Neural cell (in vitro differentiated cells): ENCODE measurements at regions not wholly inside any gene's neighbourhood (a gene's known extent, or its start where the extent isn't known, plus 50 kb on each side); places are given as distances from the start of the nearest gene placed in this dataset.

Experiments
- H2AFZ ChIP-seq: fragments of 200-600, 300-800 bp; sonication (generic), shearing (Covaris generic); 2 replicates; pipeline ENCODE4 v1.6.0; 2014; ENCODE audit warnings: low read depth, mild to moderate bottlenecking, antibody characterized with exemption, low read length, moderate library complexity
- H3F3A ChIP-seq: fragments of 200-600 bp; shearing (Covaris generic); 2 replicates; pipeline ENCODE4 v1.6.1; 2016; ENCODE audit warnings: mild to moderate bottlenecking, moderate library complexity, mixed read lengths, antibody characterized with exemption, low read length; ENCODE audit not compliant: insufficient read depth, poor library complexity, severe bottlenecking
- H3K27ac ChIP-seq: fragments of 200-600, 300-800 bp; sonication (generic), shearing (Covaris generic); 2 replicates; pipeline ENCODE4 v1.5.1; 2014; ENCODE audit warnings: mild to moderate bottlenecking, low read length, moderate library complexity
- H3K27me3 ChIP-seq: fragments of 300-800, 200-600 bp; sonication (generic), shearing (Covaris generic); 2 replicates; pipeline ENCODE4 v1.6.0; 2014; ENCODE audit warnings: mild to moderate bottlenecking, low read depth, low read length, moderate library complexity; ENCODE audit not compliant: insufficient read depth
- H3K36me3 ChIP-seq: fragments of 300-800, 200-600 bp; sonication (generic), shearing (Covaris generic); 2 replicates; pipeline ENCODE4 v1.5.1; 2014; ENCODE audit warnings: mild to moderate bottlenecking, antibody characterized with exemption, low read length, moderate library complexity; ENCODE audit not compliant: insufficient read depth
- H3K4me2 ChIP-seq: fragments of 300-800, 200-600 bp; sonication (generic), shearing (Covaris generic); 2 replicates; pipeline ENCODE4 v1.6.0; 2014; ENCODE audit warnings: mild to moderate bottlenecking, low read length
- H3K4me3 ChIP-seq: fragments of 300-800, 200-600 bp; sonication (generic), shearing (Covaris generic); 2 replicates; pipeline ENCODE4 v1.5.1; 2014; ENCODE audit warnings: mild to moderate bottlenecking, low read length, moderate library complexity
- H3K79me2 ChIP-seq: fragments of 200-600 bp; shearing (Covaris generic); replicated peaks from 2 replicates; pipeline ENCODE4 v1.6.0; 2014; ENCODE audit warnings: mild to moderate bottlenecking, low read length, moderate library complexity; ENCODE audit not compliant: insufficient read depth
- H3K9ac ChIP-seq: fragments of 300-800, 200-600 bp; sonication (generic), shearing (Covaris generic); 2 replicates; pipeline ENCODE4 v1.6.1; 2016; ENCODE audit warnings: mild to moderate bottlenecking, low read length, mixed read lengths
- H3K9me2 ChIP-seq: fragments of 200-600 bp; shearing (Covaris generic); 2 replicates; pipeline ENCODE4 v1.6.1; 2016; ENCODE audit warnings: mild to moderate bottlenecking, low read length, mixed read lengths; ENCODE audit not compliant: insufficient read depth
- H3K9me3 ChIP-seq: fragments of 200-600, 300-800 bp; sonication (generic), shearing (Covaris generic); 2 replicates; pipeline ENCODE4 v1.6.1; 2016; ENCODE audit warnings: mild to moderate bottlenecking, mixed run types, low read length, moderate library complexity, mixed read lengths
- H4K20me1 ChIP-seq: fragments of 200-600 bp; shearing (Covaris generic); 2 replicates; pipeline ENCODE4 v1.6.1; 2016; ENCODE audit warnings: mild to moderate bottlenecking, mixed run types; ENCODE audit not compliant: insufficient read depth
- EP300 ChIP-seq: fragments of 450-650 bp; conservative IDR thresholded peaks from 2 replicates; pipeline ENCODE4 v1.6.1; 2014; ENCODE audit warnings: antibody characterized with exemption, mild to moderate bottlenecking, moderate library complexity; ENCODE audit not compliant: poor library complexity, severe bottlenecking
- EZH2 ChIP-seq: fragments of 200-600, 300-800 bp; shearing (Covaris generic), sonication (generic); IDR thresholded peaks from 2 replicates; pipeline ENCODE4 v1.6.1; 2014; ENCODE audit warnings: antibody characterized with exemption, low read length, borderline replicate concordance, mild to moderate bottlenecking; ENCODE audit not compliant: insufficient read depth, poor library complexity, severe bottlenecking
- MXI1 ChIP-seq: fragments of 450-650 bp; conservative IDR thresholded peaks from 2 replicates; pipeline ENCODE4 v1.6.1; 2014; ENCODE audit warnings: antibody characterized with exemption, mild to moderate bottlenecking; ENCODE audit not compliant: poor library complexity, severe bottlenecking
- POLR2AphosphoS5 ChIP-seq: IDR thresholded peaks from 2 replicates; pipeline ENCODE4 v1.6.1; 2012
- RAD21 ChIP-seq: fragments of 450-650 bp; conservative IDR thresholded peaks from 2 replicates; pipeline ENCODE4 v1.6.1; 2014; ENCODE audit warnings: antibody characterized with exemption, mild to moderate bottlenecking, moderate library complexity
- SMC3 ChIP-seq: fragments of 450-650 bp; conservative IDR thresholded peaks from 2 replicates; pipeline ENCODE4 v1.6.1; 2014; ENCODE audit warnings: antibody characterized with exemption, mild to moderate bottlenecking, moderate library complexity; ENCODE audit not compliant: poor library complexity
- TAF1 ChIP-seq: IDR thresholded peaks from 2 replicates; pipeline ENCODE4 v1.6.1; 2012; ENCODE audit warnings: low read depth
- TF ChIP-seq, protein P1 (sequence below): fragments of 450-650 bp; IDR thresholded peaks from 2 replicates; pipeline ENCODE4 v1.5.1; 2014; ENCODE audit warnings: antibody characterized with exemption, mild to moderate bottlenecking, moderate library complexity; ENCODE audit not compliant: poor library complexity, severe bottlenecking
- TF ChIP-seq, protein P2 (sequence below): IDR thresholded peaks from 2 replicates; pipeline ENCODE4 v1.6.1; 2012; ENCODE audit warnings: borderline replicate concordance

DNA sequence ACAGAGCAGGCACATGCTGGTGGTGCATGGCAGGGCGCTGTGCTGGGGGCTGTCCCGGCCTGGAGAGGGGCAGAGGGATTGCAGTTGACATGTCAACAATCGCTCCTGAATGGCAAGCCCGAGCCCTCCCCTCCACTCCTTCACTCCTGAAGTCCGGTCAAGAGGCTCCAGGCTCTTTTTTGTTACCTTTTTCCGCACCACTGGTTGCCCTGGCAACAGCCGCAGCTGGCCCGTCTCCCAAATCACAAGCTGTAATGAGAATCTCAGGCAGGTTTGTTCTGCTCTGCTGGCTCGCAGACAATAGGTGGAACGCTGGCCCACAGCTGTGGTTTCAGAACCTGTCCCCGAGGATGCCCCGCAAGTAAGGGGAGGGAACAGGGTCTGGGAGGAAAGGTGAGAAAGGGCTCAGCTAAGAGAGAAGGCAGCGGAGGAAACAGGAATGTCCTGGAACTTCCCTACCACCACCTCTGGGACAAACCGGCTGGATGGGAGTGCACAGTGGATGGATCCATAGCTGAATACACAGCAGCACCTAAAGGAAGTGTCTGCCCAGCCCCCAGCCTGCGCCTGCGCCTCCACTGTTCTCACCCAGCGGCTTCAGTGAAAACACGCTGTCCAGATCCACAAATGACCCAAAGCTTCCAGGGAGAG is 58.9 kb downstream of the CALML3 start:
- H3K79me2 ChIP-seq, result no peaks in the 10 kb centered on the region
- H3K9me2 ChIP-seq, result no peaks in the 10 kb centered on the region
- H3K4me3 ChIP-seq, result peak overlapping the region; percentile 37
- no peaks in the 10 kb centered on the region for H3K36me3 ChIP-seq
- H3K9me3 ChIP-seq, result no peaks in the 10 kb centered on the region
- peak overlapping the region; percentile 42 for H2AFZ ChIP-seq
- H4K20me1 ChIP-seq, result no peaks in the 10 kb centered on the region
- no peaks in the 10 kb centered on the region for H3K27me3 ChIP-seq
- TF ChIP-seq RAD21, result peak; percentile 11
- TF ChIP-seq MXI1, result no peak
- no peak for TF ChIP-seq EP300
- TF ChIP-seq TAF1, result no peak
- TF ChIP-seq, protein P1, sequence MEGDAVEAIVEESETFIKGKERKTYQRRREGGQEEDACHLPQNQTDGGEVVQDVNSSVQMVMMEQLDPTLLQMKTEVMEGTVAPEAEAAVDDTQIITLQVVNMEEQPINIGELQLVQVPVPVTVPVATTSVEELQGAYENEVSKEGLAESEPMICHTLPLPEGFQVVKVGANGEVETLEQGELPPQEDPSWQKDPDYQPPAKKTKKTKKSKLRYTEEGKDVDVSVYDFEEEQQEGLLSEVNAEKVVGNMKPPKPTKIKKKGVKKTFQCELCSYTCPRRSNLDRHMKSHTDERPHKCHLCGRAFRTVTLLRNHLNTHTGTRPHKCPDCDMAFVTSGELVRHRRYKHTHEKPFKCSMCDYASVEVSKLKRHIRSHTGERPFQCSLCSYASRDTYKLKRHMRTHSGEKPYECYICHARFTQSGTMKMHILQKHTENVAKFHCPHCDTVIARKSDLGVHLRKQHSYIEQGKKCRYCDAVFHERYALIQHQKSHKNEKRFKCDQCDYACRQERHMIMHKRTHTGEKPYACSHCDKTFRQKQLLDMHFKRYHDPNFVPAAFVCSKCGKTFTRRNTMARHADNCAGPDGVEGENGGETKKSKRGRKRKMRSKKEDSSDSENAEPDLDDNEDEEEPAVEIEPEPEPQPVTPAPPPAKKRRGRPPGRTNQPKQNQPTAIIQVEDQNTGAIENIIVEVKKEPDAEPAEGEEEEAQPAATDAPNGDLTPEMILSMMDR, result no peak
- TF ChIP-seq, protein P2, sequence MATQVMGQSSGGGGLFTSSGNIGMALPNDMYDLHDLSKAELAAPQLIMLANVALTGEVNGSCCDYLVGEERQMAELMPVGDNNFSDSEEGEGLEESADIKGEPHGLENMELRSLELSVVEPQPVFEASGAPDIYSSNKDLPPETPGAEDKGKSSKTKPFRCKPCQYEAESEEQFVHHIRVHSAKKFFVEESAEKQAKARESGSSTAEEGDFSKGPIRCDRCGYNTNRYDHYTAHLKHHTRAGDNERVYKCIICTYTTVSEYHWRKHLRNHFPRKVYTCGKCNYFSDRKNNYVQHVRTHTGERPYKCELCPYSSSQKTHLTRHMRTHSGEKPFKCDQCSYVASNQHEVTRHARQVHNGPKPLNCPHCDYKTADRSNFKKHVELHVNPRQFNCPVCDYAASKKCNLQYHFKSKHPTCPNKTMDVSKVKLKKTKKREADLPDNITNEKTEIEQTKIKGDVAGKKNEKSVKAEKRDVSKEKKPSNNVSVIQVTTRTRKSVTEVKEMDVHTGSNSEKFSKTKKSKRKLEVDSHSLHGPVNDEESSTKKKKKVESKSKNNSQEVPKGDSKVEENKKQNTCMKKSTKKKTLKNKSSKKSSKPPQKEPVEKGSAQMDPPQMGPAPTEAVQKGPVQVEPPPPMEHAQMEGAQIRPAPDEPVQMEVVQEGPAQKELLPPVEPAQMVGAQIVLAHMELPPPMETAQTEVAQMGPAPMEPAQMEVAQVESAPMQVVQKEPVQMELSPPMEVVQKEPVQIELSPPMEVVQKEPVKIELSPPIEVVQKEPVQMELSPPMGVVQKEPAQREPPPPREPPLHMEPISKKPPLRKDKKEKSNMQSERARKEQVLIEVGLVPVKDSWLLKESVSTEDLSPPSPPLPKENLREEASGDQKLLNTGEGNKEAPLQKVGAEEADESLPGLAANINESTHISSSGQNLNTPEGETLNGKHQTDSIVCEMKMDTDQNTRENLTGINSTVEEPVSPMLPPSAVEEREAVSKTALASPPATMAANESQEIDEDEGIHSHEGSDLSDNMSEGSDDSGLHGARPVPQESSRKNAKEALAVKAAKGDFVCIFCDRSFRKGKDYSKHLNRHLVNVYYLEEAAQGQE, result peak; percentile 52
- H3K27ac ChIP-seq, result no peak overlapping the region
- peak overlapping the region; percentile 46 for H3K9ac ChIP-seq
- no peak overlapping the region for H3K4me2 ChIP-seq
- no peaks in the 10 kb centered on the region for H3F3A ChIP-seq

DNA sequence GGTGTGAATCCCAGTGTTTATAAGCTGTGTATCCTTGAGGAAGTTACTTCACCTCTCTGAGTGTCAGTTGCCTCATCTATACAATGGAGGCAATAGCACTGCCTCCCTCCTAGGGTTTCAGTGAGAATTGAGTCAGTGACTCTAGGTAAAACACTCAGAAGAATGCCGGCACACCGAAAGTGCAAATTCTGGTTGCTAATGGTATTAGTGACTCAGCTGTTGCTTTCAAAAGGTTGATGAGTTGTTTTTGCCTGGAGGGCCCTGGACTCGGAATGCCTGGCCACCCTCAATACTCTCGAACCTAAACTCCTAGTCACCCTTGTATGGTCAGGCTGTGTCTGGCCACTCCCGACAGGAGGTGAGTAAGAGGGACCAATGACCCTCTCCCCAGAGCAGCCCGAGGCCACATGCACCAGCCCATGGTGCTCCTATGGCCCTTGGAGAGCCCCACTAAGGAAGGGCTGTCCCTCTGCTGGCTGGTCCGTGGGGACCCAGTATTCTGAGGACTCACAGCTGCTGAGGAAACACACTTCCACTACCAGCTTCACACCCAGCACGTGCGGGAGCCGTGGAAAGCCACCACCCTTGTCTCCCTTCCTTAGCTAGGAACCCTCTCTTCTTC is 60.2 kb downstream of the CALML3 start:
- H2AFZ ChIP-seq, result no peak overlapping the region
- no peaks in the 10 kb centered on the region for H3K36me3 ChIP-seq
- H3F3A ChIP-seq, result no peaks in the 10 kb centered on the region
- H3K79me2 ChIP-seq, result no peaks in the 10 kb centered on the region
- H4K20me1 ChIP-seq, result no peaks in the 10 kb centered on the region
- H3K9me3 ChIP-seq, result no peaks in the 10 kb centered on the region
- no peak overlapping the region for H3K4me2 ChIP-seq
- H3K27me3 ChIP-seq, result no peaks in the 10 kb centered on the region
- H3K27ac ChIP-seq, result no peak overlapping the region
- H3K4me3 ChIP-seq, result no peak overlapping the region
- TF ChIP-seq POLR2AphosphoS5, result no peak
- no peak for TF ChIP-seq EZH2
- no peak for TF ChIP-seq MXI1
- TF ChIP-seq RAD21, result no peak
- no peak for TF ChIP-seq TAF1
- TF ChIP-seq SMC3, result no peak
- TF ChIP-seq EP300, result no peak
- TF ChIP-seq, protein P1, result no peak
- TF ChIP-seq, protein P2, result no peak
- no peaks in the 10 kb centered on the region for H3K9me2 ChIP-seq
- no peak overlapping the region for H3K9ac ChIP-seq
